HG02642 (cell line): ENCODE measurements at regions not wholly inside any gene's neighbourhood (a gene's known extent, or its start where the extent isn't known, plus 50 kb on each side); places are given as distances from the start of the nearest gene placed in this dataset.
"Not testable (repeated sequence)": the region's sequence is repeated elsewhere in the genome, so short reads cannot be mapped to it uniquely, and the experiment has no call there.

Source experiments
- ATAC-seq: cut with Tn5 transposase; IDR thresholded peaks from one replicate; pipeline ENCODE4 v1.9.1; 2021; ENCODE audit warnings: mild to moderate bottlenecking; ENCODE audit not compliant: unreplicated experiment, poor library complexity

DNA sequence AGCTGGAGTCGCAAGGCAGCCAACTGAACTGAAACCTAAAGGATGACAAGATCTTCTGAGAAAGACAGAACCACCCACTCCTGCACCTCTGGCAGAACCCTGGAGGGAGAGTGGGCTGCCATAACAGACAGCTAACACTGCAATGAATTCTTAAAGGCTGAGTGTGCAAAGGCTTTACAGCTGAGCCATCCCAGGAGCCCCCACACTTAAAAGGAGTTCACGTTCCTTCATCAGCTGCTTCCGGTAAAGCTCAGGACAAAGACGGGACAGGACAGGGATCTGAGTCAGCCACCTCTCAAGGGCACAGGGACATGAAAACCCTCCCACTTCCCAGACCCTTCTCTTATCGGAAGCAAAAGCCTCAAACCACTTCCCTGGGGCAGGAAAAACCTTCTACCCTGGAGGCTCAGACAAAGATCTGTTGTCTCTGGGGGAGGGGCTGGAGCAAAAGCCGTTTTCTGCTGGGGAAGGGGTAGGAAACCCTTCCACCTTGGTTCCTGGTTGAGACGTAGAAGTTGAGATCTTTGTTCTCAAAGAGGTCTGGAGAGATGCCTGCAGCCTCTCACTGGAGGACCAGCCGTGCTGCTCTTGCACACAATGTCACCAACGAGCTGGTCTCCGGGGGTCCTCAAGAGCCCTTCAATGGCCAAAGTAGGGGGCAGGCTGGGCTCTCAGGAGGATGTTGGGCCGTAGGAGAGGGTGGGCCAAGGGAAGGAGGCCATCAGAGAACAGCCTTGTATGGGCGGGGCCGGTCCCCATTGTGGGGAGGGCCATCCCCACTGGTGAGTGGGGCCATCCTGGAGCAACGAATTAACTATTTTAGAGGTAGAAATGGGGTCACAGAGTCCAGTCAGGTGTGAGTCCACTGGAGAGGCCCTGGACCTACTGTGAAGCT is 452.4 kb downstream of the PTPRU start:
- no peak for ATAC-seq

DNA sequence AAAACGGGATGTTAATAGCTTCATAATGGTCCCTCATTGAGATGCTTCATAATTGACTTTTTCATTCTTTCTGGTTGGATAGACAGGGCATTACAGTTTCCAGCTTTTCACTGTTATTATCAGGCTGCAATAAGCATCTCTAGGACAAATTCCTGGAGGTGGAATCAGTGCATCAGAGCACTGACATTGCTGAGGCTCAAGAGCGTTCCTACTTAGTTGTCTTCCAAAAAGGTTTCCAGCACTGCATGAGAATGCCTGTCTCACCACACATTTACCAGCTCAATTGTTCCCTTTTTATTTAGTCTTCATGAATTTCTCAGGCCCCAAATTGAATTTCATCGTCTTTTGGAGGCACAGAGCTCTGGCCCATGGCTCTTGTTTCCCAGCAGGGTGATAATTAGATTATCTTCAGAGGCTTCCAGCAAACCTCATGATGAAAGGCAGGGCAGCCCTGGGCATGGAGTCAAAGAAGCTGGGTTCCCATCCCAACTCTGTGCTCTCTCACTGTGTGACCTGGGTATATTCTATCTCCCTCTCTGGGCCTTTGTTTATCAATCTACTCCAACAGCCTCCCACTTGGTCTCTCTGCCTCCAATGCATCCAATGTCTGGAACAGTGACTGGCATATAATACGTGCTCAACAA is 451.4 kb downstream of the PTPRU start:
- ATAC-seq, result no peak

DNA sequence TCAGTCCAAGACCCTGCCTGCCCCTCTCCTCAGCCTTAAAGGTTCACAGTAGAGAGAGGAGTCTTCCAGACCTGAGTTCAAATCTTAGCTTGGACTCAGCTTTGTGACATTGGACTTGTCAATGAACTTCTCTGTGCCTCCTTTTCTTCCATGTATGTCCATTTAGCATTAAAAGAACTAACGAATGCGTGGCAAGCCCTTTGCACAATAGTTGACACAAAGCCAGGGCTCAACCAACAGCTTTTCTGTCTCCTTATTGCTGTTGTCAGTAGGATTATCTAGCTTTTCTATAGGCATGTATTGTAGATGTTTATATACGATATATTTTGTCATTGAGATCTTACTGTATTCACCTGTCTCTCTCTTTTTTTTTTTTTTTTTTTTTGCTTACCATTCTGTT is 450.8 kb downstream of the PTPRU start:
- no peak for ATAC-seq

DNA sequence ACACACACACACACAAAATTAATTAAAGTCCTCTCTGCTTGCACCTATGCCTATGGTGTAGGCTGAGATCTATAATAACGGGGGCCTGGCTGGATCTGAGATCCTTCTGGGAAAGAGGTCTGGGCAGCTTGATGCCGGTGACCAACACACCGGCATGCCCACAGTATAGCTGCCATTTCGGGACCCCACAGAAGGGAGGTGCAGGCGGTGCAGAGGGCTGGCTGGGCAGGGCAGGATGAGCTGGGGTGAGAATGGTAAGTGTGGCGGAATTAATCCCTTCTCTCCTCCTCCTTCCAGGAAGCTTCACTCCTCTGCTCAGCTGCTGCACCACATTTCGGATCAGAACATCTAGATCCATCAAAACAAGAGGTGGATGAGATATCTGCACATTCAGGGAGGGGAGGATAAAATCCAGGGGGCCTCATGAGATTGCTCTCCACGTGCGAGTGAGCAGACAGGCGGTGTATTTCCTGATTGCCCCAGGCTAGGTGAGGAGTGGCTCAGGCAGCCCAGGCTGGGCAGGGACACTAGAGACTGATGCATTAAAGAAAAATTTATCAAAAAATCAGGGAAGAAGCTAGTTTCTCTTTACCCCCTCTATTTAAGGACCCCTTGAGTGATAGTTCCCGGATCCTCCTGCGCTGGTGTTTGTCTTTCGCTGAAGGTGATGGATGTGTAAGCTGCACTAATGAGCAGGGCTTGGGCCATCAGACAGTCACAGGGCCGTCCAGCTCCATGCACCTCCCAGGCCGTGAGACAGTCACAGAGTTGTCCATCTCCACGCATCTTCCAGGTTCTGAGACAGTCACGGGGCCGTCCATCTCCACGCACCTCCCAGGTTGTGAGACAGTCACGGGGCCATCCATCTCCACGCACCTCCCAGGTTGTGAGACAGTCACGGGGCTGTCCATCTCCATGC is 449.9 kb downstream of the PTPRU start:
- no peak for ATAC-seq

DNA sequence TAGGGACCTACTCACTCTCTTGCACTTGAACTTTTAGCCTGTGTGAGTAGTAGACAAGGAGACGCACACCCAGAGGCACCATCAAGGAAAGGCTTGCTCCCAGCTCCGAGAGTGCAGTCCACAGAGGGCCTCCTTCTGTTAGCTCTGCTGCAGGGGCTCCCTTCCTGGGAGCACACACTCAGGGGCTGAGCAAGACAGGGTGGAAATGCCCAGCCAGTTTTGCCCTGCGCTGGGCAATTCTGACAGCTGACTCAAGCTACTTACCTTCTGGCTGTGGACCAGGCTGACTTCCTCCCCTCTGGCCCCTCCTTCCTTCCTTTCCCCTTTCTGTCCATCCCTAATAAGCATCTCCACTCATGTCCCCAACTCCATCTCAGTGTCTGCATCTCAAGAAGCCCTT is 449.1 kb downstream of the PTPRU start:
- no peak for ATAC-seq

DNA sequence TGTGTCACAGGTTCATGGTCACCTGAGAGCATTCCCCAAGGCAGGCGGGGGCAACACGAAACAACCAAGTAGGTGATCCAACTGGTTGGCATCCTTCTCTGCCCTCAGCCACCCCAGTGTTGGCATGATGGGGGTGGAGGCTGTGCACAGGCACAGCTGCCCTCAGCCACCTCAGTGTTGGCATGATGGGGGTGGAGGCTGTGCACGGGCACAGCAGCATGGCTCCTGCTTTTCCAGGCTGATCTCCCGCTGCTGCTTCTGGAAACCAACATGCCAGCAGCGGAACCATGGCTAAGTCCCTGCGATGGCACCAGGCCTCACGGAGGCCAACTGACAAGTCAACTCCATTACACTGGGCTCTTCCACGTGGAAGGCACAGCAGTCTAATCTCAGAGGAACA is 447.8 kb downstream of the PTPRU start:
- ATAC-seq, result no peak

DNA sequence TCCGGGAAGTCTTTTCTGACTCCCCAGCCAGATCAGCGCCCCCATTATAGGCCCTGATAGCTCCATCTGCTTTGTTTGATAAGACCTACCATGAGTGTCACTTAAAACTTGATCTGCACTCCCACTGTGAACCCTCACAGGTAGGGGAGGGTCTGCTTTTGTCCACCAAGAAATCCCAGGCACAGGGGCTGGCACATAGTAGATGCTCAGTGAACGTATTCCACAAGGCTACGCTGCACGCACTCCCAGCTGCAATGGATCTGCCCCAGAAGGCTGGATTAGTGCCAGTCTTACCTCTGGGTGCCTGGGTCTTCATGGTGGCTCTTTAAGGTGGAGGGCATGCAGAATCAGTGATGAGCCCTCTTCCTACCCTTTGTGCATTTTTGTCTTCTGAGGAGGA is 447.1 kb downstream of the PTPRU start:
- ATAC-seq, result no peak

DNA sequence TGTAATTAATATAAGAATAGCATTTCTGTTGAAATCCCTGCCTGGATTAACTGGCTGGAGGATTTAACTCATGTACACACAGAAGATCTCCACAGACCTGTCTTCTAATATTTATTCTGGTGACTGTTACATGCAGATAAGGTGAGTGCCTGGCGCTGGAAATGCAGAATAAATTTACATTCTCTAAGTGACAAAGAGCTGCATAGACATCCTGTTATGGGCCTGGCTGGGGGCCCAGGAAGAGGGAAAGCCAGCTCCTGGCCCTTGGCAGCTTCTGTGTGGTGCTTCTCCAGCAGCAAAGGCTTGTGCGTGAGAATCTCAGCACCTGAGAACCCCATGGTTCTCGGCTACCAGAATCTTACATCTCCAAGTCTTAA is 446.6 kb downstream of the PTPRU start:
- ATAC-seq, result no peak

DNA sequence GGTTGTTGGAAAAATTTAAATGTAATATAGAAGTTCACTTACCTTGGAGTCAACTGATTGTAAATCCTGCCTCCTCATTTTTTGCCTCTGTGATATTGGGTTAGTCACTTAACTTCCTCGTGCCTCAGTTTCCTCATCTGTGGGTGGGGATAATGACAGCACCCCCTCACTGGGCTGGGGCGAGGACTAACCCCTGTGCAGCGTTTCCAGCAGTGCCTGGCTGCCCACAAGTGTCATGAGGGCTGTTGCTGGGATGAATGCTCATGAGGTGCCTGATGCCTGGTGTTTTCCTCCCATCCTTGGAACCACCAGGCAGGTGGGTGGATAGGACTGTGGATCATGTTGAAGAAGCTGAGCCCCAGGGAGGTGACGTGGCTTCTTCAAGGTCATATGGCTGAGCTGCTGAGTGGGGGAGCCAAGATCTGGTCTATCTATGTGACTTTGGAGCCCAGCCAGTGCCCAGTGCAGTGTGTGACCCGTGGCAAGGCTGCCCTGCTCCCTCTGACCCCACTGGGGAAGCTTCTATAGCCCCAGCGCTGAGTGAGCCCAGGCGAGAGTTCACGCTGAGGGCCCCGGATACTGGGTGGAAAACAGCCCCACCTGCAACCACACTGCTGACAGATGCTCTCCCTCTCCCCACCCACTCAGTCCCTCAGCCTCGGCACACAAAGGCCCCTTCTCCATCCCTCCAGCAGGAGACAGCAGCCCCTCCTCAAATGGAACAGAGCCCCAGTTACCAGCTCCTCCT is 446.0 kb downstream of the PTPRU start:
- ATAC-seq, result no peak

DNA sequence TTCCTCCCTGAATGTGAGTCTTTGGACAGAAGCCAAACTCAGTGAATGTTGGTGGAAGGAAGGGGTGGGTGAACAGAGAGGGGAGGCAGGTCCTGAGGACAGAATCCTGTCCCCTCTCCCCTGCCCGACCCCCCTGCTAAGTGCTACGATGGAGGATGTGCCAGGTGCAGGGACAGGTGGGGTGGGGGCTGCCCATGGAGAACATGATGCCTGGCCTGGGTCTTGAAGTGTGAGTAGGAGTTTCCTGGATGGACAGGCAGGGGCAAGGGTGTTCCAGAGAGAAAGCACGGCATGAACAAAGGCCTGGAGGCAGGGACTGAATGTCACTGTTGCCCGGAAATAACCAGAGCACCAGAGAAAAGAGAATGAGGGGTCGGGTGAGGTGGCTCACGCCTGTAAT is 445.1 kb downstream of the PTPRU start:
- ATAC-seq, result not testable (repeated sequence)

DNA sequence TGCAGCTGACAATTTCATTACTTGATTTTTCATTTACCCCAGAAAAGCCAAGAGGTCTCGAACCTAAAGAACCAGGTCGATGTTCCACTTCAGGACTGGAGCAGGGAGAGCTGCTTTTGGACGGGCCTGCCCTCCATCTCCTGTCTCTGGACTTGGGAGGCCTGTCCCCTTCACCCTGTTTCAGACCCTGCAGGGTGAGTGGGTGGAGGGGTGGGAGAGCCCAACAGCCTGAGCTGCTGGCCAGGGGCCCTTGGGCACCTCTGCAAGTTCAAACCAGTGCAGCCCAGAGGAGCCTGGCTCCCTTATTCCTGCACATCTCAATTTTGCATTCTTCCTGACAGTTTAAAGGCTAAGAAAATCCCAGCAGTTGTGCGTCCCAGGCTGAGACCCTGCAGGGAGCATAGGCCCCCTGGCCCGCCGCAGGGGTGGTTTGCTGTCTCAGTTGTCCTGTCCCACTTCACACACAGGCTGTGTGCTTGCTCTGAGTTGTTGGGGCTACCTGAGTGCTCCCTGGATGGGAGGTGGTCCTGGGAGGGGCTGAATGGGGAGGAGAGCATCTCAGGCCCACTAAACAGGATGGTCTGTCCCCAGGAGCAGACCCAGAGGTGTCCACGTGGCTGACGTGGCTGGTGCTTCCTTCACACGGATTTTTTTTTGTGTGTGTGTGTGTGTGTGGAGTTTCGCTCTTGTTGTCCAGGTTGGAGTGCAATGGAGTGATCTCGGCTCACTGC is 443.7 kb downstream of the PTPRU start:
- ATAC-seq, result no peak

DNA sequence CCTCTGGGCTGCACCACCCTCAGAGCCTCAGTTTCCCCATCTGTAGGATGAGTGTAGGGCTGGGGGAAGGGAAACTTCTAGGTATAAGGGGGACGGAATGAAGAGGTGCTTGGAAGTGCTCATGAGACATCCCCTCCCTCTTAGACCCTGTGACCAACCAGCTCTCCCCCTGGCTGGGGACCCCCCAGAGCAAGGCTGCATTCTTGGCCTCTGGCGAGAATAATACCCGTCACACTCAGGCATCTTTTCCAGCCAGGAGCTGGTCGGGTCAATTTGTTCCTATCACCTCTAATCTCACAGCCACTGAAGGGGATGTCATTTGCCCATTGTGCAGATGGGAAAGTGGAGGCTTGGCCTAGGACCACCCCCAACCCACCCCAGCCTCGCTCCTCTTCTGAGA is 443.0 kb downstream of the PTPRU start:
- no peak for ATAC-seq

DNA sequence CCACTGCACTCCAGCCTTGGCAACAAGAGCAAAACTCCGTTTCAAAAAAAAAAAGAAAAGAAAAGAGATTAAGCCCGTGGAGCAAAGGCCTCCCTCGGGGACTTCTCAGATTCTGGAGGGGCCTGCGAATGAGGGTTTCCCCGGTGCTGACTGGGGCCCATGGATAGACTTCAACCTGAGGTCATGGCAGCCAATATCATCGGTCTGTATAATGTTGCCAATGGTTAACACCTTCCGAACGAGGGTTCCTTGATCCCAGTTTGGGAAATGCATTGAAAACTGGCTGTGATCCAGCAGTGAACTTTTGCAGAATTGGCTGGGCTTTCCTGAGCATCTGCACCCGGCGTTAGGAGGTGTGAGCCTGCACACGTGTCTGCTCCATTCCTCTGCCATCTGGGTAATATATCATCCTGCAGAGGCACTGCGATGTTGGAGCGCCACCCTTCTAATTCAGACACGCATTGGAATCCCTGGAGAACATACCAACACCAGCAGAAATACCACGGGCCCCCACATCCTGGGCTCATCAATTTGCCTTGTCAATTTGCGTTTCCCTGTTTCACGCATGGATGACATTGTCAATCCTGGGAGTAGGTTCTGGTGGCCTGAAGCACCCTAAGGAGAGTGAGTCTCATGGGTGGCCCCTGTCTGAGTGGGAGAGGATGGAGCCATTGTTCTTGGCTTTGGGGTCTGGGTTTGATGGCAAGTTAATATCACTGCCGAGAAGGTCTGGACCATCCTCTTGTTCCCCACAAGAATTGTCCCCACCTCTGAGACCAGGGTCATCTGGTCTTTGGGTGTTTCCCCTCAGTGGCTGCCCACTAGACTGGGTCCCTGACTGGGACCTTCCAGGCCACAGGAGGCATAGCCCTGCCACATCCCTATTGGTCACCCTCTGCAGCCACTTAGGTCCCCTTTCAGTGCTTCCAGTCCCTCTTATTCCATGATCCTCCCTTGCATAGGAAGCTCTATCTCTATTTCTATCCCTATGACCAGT is 441.0 kb downstream of the PTPRU start:
- no peak for ATAC-seq

DNA sequence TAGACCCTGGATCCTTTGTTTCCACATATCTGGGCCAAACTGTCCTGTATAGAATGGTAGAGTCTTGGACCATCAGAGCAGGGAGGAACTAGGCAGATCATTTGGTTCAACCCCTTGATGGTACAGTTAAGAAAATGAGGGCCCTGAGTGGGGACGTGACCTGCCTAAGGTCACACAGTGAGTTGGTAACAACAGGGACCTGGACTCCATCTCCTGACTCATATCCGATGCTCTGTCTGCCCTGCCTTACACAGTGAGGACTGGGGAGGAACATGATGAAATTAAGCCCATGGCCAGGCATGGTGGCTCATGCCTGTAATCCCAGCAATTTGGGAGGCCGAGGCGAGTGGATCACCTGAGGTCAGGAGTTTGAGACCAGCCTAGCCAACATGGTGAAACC is 440.2 kb downstream of the PTPRU start:
- ATAC-seq, result no peak

DNA sequence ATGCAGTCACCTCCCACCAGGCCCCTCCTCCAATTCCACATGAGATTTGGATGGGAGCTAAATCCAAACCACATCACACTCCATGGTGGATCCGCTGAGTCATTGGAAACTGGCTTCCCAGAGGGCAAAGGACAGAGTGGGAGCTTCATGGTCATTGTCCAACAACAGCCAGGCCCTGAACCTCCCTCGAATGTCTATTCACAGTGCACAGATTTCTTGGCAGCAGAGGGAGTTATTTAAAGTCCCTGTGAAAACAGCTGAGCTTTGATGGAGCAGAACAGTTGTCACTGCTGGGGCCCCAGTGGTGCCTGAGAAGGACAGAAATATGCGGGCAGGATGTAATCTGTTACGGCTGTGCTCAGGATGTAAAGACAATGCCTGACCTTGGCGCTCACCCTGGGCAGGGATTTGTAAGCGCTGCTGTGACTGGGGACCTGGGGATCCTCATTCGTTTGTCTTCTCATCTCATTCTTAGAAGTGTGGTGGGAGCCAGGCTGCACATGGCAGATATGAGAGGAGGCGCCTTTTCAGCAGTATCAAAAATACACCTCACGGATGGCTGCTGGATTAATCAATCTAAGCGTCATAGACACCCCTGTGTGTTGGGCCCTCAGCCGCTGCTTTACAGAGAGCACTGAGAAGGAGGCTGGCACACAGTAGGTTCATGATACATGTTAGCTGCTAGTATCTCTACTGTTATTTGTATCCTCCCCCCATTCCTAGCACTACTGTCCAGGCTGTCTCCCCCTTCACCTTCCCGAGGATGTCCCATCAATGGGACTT is 439.4 kb downstream of the PTPRU start:
- ATAC-seq, result no peak

DNA sequence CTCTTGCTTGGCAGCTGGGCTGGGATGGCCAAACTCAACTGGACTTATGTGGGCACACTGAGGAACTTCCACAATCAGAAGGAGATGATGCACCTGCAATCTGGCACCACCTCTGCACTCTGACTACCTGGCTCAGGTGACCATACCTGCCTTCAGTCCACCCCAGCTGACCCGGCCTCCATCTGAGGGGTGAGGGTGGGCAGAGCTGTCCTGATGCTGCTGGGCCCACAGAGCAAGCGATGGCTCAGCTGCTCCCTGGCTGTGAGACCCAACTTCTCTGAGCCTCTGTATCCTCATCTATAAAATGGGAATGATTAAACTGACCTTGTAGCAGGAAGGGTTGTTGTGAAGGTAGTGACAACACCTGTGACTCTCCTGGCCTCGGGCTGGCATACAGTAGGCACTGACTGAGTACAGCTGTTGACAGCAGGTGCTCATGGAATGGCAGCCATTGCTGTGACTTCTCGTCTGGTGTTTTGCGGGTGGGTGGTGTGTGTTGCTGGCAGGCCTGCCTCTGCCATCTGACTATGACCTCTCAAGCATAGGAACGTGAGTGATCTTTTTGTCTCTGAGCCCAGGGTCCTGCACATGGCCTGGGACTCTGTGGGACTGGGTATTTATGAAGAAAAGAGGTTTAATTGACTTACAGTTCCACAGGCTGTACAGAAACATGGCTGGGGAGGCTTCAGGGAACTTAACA is 438.5 kb downstream of the PTPRU start:
- no peak for ATAC-seq
